GM23338 (cell line): ENCODE measurements at regions not wholly inside any gene's neighbourhood (a gene's known extent, or its start where the extent isn't known, plus 50 kb on each side); places are given as distances from the start of the nearest gene placed in this dataset.
A peak's percentile ranks its signal among the peaks of the same experiment; 100 is the strongest.
"Not testable (repeated sequence)": the region's sequence is repeated elsewhere in the genome, so short reads cannot be mapped to it uniquely, and the experiment has no call there.

Source experiments
- ATAC-seq: fragments of 200-7000 bp; cut with Tn5 transposase; 3 replicates; pipeline ENCODE4 v1.9.1; 2020
- DNase-seq: peaks from one replicate; pipeline ENCODE4 v3.0.0-alpha.2; 2015; ENCODE audit warnings: low spot score
- H2AFZ ChIP-seq: fragments of 200-600 bp; sonication (generic); 2 replicates; pipeline ENCODE4 v1.8.0; 2016; ENCODE audit warnings: antibody characterized with exemption, mild to moderate bottlenecking, moderate library complexity
- H3F3A ChIP-seq: fragments of 200-600 bp; sonication (generic); replicated peaks from 2 replicates; pipeline ENCODE4 v1.8.0; 2017; ENCODE audit warnings: antibody characterized with exemption, mixed run types, low read depth
- H3K27ac ChIP-seq: fragments of 200-600 bp; sonication (generic); 2 replicates; pipeline ENCODE4 v1.6.1; 2016; ENCODE audit warnings: low read depth
- H3K27me3 ChIP-seq: fragments of 200-600 bp; sonication (generic); 2 replicates; pipeline ENCODE4 v1.8.0; 2016; ENCODE audit warnings: mild to moderate bottlenecking, mixed run types, moderate library complexity; ENCODE audit not compliant: insufficient read depth
- H3K36me3 ChIP-seq: fragments of 200-600 bp; sonication (generic); 2 replicates; pipeline ENCODE4 v1.8.0; 2016; ENCODE audit warnings: mild to moderate bottlenecking; ENCODE audit not compliant: insufficient read depth
- H3K4me1 ChIP-seq: fragments of 200-600 bp; sonication (generic); 2 replicates; pipeline ENCODE4 v1.8.0; 2016; ENCODE audit warnings: mild to moderate bottlenecking, moderate library complexity; ENCODE audit not compliant: insufficient read depth
- H3K4me2 ChIP-seq: fragments of 200-600 bp; sonication (generic); 2 replicates; pipeline ENCODE4 v1.7.1; 2017; ENCODE audit warnings: mixed run types
- H3K4me3 ChIP-seq: fragments of 200-600 bp; sonication (generic); 2 replicates; pipeline ENCODE4 v1.6.1; 2016; ENCODE audit warnings: mixed run types
- H3K79me2 ChIP-seq: fragments of 200-600 bp; sonication (generic); replicated peaks from 2 replicates; pipeline ENCODE4 v1.8.0; 2017; ENCODE audit warnings: mild to moderate bottlenecking; ENCODE audit not compliant: insufficient read depth
- H3K9me2 ChIP-seq: fragments of 200-600 bp; sonication (generic); 2 replicates; pipeline ENCODE4 v1.8.0; 2017; ENCODE audit not compliant: insufficient read depth
- H4K20me1 ChIP-seq: fragments of 200-600 bp; sonication (generic); replicated peaks from 2 replicates; pipeline ENCODE4 v1.8.0; 2017; ENCODE audit warnings: mild to moderate bottlenecking; ENCODE audit not compliant: insufficient read depth
- H3K27ac Mint-ChIP-seq: 2 replicates; pipeline ENCODE4 v1.8.0; 2020; ENCODE audit warnings: inconsistent platforms, mild to moderate bottlenecking, moderate library complexity, mixed read lengths
- H3K27me3 Mint-ChIP-seq: 3 replicates; pipeline ENCODE4 v1.8.0; 2022; ENCODE audit warnings: low read depth, mild to moderate bottlenecking, moderate library complexity, mixed read lengths, inconsistent platforms; ENCODE audit not compliant: insufficient read depth, poor library complexity
- H3K36me3 Mint-ChIP-seq: 3 replicates; pipeline ENCODE4 v1.8.0; 2021; ENCODE audit warnings: low read depth, mild to moderate bottlenecking, inconsistent platforms, moderate library complexity, mixed read lengths
- H3K4me1 Mint-ChIP-seq: 3 replicates; pipeline ENCODE4 v1.8.0; 2020; ENCODE audit warnings: mild to moderate bottlenecking, inconsistent platforms, mixed read lengths
- H3K4me3 Mint-ChIP-seq: 3 replicates; pipeline ENCODE4 v1.8.0; 2021; ENCODE audit warnings: moderate library complexity, mild to moderate bottlenecking, inconsistent platforms, mixed read lengths
- H3K9me3 Mint-ChIP-seq: 3 replicates; pipeline ENCODE4 v1.8.0; 2020; ENCODE audit warnings: moderate library complexity, mild to moderate bottlenecking, inconsistent platforms, mixed read lengths
- CREB1 ChIP-seq: fragments of 250-450 bp; sonication (Bioruptor Pico); IDR thresholded peaks from 2 replicates; pipeline ENCODE4 v1.5.0; 2020; ENCODE audit warnings: low read depth, mild to moderate bottlenecking, moderate library complexity
- JUNB ChIP-seq: IDR thresholded peaks from one replicate; pipeline ENCODE4 v1.6.1; 2016; ENCODE audit warnings: antibody characterized with exemption; ENCODE audit not compliant: unreplicated experiment
- NANOG ChIP-seq: IDR thresholded peaks from 2 replicates; pipeline ENCODE4 v1.6.1; 2016; ENCODE audit warnings: antibody characterized with exemption, borderline replicate concordance
- POLR2AphosphoS5 ChIP-seq: IDR thresholded peaks from 2 replicates; pipeline ENCODE4 v1.6.1; 2016; ENCODE audit warnings: antibody characterized with exemption, low read depth
- STAT1 ChIP-seq: IDR thresholded peaks from one replicate; pipeline ENCODE4 v1.6.1; 2016; ENCODE audit warnings: antibody characterized with exemption; ENCODE audit not compliant: unreplicated experiment
- ZNF114 ChIP-seq: fragments of 250-450 bp; sonication (Bioruptor Pico); IDR thresholded peaks from 2 replicates; pipeline ENCODE4 v1.5.0; 2020; ENCODE audit warnings: mild to moderate bottlenecking, moderate library complexity
- ZNF331 ChIP-seq: fragments of 250-450 bp; sonication (Bioruptor Pico); IDR thresholded peaks from 2 replicates; pipeline ENCODE4 v1.5.0; 2020; ENCODE audit warnings: low read depth, mild to moderate bottlenecking, moderate library complexity
- TF ChIP-seq, protein P1 (sequence below): IDR thresholded peaks from one replicate; pipeline ENCODE4 v1.6.1; 2018; ENCODE audit warnings: antibody characterized with exemption; ENCODE audit not compliant: unreplicated experiment
- TF ChIP-seq, protein P2 (sequence below): fragments of 250-450 bp; sonication (Bioruptor Pico); IDR thresholded peaks from 2 replicates; pipeline ENCODE4 v1.5.0; 2020; ENCODE audit warnings: mild to moderate bottlenecking, moderate library complexity

DNA sequence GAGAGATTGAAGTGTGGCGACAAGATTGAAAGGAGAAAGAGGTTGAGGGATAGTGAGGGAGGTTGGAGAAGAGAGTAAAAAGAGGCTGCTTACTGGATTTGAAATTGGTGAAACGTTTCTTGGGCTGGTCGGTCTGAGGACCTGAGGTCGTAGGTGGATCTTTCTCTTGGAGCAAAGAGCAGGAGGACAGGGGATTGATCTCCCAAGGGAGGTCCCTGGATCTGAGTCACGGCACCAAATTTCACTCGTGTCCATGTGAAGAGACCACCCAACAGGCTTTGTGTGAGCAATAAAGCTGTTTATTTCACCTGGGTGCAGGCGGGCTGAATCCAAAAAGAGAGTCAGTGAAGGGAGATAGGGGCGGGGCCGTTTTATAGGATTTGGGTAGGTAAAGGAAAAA, 1027.3 kb downstream of the DNAJB9 start:
- peak overlapping the region; percentile 65; the same call in 2 of the 3 replicates for H3K4me3 Mint-ChIP-seq
- H3K27ac Mint-ChIP-seq, result peak overlapping the region; percentile 23; the same call in 1 of the 2 replicates
- not testable (repeated sequence) for DNase-seq, H3K36me3 ChIP-seq, H3K27me3 Mint-ChIP-seq, H3F3A ChIP-seq, H3K27me3 ChIP-seq, H3K4me1 ChIP-seq, H4K20me1 ChIP-seq, ATAC-seq, H2AFZ ChIP-seq, H3K79me2 ChIP-seq, H3K4me2 ChIP-seq, H3K9me2 ChIP-seq
- peaks cover 20% of the 10 kb centered on the region for H3K9me3 Mint-ChIP-seq
- peaks cover 14% of the 10 kb centered on the region for H3K36me3 Mint-ChIP-seq
- Histone ChIP-seq H3K4me3 (peak overlapping the region; percentile 44), H3K27ac (peak overlapping the region; percentile 95)
- peaks cover 12% of the 10 kb centered on the region for H3K4me1 Mint-ChIP-seq

DNA sequence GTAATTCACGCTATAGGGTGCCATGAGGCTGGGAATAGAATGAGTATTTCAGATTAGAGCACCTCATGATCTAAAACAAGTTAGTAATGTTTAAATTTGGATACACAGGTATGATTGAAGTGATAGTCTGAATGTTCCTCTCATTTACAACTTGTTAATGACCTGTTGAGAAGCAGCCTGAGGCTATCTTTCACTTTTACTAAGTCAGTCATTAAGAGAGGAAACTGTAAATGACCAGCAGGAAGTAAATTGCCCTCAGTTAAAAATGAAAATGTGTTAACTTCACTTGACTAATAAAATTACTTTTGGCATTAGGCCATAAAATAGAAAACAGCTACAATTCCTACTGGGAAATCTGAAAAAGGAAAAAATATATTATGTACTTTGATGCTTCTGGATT, 1042.0 kb downstream of the DNAJB9 start:
- no peak overlapping the region for H3K4me2 ChIP-seq
- Mint-ChIP-seq H3K4me3 (no peak overlapping the region), H3K4me1 (peaks cover 9% of the 10 kb centered on the region; the same call in 2 of the 3 replicates), H3K36me3 (no peaks in the 10 kb centered on the region), H3K27me3 (no peaks in the 10 kb centered on the region), H3K9me3 (peaks cover 3% of the 10 kb centered on the region; the same call in 2 of the 3 replicates), H3K27ac (no peak overlapping the region)
- H4K20me1 ChIP-seq, result no peaks in the 10 kb centered on the region
- H3K4me1 ChIP-seq, result no peaks in the 10 kb centered on the region; the same call in 1 of the 2 replicates
- H3K36me3 ChIP-seq, result no peaks in the 10 kb centered on the region
- ATAC-seq (no peak), DNase-seq (no peak)
- TF ChIP-seq, protein P1, sequence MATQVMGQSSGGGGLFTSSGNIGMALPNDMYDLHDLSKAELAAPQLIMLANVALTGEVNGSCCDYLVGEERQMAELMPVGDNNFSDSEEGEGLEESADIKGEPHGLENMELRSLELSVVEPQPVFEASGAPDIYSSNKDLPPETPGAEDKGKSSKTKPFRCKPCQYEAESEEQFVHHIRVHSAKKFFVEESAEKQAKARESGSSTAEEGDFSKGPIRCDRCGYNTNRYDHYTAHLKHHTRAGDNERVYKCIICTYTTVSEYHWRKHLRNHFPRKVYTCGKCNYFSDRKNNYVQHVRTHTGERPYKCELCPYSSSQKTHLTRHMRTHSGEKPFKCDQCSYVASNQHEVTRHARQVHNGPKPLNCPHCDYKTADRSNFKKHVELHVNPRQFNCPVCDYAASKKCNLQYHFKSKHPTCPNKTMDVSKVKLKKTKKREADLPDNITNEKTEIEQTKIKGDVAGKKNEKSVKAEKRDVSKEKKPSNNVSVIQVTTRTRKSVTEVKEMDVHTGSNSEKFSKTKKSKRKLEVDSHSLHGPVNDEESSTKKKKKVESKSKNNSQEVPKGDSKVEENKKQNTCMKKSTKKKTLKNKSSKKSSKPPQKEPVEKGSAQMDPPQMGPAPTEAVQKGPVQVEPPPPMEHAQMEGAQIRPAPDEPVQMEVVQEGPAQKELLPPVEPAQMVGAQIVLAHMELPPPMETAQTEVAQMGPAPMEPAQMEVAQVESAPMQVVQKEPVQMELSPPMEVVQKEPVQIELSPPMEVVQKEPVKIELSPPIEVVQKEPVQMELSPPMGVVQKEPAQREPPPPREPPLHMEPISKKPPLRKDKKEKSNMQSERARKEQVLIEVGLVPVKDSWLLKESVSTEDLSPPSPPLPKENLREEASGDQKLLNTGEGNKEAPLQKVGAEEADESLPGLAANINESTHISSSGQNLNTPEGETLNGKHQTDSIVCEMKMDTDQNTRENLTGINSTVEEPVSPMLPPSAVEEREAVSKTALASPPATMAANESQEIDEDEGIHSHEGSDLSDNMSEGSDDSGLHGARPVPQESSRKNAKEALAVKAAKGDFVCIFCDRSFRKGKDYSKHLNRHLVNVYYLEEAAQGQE, result no peak
- TF ChIP-seq STAT1 (no peak), JUNB (no peak), CREB1 (no peak), POLR2AphosphoS5 (no peak), ZNF331 (no peak), NANOG (peak; percentile 22; the same call in 1 of the 2 replicates), ZNF114 (CRISPR knock-in tag) (no peak)
- TF ChIP-seq, protein P2, sequence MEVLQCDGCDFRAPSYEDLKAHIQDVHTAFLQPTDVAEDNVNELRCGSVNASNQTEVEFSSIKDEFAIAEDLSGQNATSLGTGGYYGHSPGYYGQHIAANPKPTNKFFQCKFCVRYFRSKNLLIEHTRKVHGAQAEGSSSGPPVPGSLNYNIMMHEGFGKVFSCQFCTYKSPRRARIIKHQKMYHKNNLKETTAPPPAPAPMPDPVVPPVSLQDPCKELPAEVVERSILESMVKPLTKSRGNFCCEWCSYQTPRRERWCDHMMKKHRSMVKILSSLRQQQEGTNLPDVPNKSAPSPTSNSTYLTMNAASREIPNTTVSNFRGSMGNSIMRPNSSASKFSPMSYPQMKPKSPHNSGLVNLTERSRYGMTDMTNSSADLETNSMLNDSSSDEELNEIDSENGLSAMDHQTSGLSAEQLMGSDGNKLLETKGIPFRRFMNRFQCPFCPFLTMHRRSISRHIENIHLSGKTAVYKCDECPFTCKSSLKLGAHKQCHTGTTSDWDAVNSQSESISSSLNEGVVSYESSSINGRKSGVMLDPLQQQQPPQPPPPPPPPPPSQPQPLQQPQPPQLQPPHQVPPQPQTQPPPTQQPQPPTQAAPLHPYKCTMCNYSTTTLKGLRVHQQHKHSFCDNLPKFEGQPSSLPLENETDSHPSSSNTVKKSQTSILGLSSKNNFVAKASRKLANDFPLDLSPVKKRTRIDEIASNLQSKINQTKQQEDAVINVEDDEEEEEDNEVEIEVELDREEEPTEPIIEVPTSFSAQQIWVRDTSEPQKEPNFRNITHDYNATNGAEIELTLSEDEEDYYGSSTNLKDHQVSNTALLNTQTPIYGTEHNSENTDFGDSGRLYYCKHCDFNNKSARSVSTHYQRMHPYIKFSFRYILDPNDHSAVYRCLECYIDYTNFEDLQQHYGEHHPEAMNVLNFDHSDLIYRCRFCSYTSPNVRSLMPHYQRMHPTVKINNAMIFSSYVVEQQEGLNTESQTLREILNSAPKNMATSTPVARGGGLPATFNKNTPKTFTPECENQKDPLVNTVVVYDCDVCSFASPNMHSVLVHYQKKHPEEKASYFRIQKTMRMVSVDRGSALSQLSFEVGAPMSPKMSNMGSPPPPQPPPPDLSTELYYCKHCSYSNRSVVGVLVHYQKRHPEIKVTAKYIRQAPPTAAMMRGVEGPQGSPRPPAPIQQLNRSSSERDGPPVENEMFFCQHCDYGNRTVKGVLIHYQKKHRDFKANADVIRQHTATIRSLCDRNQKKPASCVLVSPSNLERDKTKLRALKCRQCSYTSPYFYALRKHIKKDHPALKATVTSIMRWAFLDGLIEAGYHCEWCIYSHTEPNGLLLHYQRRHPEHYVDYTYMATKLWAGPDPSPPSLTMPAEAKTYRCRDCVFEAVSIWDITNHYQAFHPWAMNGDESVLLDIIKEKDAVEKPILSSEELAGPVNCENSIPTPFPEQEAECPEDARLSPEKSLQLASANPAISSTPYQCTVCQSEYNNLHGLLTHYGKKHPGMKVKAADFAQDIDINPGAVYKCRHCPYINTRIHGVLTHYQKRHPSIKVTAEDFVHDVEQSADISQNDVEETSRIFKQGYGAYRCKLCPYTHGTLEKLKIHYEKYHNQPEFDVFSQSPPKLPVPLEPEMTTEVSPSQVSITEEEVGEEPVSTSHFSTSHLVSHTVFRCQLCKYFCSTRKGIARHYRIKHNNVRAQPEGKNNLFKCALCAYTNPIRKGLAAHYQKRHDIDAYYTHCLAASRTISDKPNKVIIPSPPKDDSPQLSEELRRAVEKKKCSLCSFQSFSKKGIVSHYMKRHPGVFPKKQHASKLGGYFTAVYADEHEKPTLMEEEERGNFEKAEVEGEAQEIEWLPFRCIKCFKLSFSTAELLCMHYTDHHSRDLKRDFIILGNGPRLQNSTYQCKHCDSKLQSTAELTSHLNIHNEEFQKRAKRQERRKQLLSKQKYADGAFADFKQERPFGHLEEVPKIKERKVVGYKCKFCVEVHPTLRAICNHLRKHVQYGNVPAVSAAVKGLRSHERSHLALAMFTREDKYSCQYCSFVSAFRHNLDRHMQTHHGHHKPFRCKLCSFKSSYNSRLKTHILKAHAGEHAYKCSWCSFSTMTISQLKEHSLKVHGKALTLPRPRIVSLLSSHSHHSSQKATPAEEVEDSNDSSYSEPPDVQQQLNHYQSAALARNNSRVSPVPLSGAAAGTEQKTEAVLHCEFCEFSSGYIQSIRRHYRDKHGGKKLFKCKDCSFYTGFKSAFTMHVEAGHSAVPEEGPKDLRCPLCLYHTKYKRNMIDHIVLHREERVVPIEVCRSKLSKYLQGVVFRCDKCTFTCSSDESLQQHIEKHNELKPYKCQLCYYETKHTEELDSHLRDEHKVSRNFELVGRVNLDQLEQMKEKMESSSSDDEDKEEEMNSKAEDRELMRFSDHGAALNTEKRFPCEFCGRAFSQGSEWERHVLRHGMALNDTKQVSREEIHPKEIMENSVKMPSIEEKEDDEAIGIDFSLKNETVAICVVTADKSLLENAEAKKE (CRISPR knock-in tag), result no peak
- H3K27me3 ChIP-seq, result no peaks in the 10 kb centered on the region
- no peaks in the 10 kb centered on the region for H3F3A ChIP-seq
- H3K79me2 ChIP-seq, result no peaks in the 10 kb centered on the region
- H3K9me2 ChIP-seq, result no peaks in the 10 kb centered on the region
- no peak overlapping the region for H3K4me3 ChIP-seq
- H3K27ac ChIP-seq, result no peak overlapping the region
- no peak overlapping the region for H2AFZ ChIP-seq
